A549 (cell line): ENCODE measurements at regions not wholly inside any gene's neighbourhood (a gene's known extent, or its start where the extent isn't known, plus 50 kb on each side); places are given as distances from the start of the nearest gene placed in this dataset.

Source experiments
- CBX2 ChIP-seq: fragments of 200-600 bp; sonication (generic); IDR thresholded peaks from 2 replicates; pipeline ENCODE4 v1.6.1; 2016; ENCODE audit warnings: low read depth, mild to moderate bottlenecking, borderline replicate concordance
- MAFK ChIP-seq: fragments of 450-650 bp; IDR thresholded peaks from 2 replicates; pipeline ENCODE4 v1.6.1; 2014; ENCODE audit not compliant: partially characterized antibody
- RFX5 ChIP-seq: fragments of 450-650 bp; IDR thresholded peaks from 2 replicates; pipeline ENCODE4 v1.7.1; 2014; ENCODE audit warnings: antibody characterized with exemption, mild to moderate bottlenecking, moderate library complexity
- SREBF2 ChIP-seq: fragments of 450-650 bp; IDR thresholded peaks from 2 replicates; pipeline ENCODE4 v1.6.1; 2014; ENCODE audit warnings: mild to moderate bottlenecking, moderate library complexity
- TF ChIP-seq, protein P1 (sequence below): fragments of >200 bp; sonication (Bioruptor Twin); formaldehyde crosslinking; IDR thresholded peaks from 3 replicates; pipeline ENCODE4 v1.5.1; 2016

GRCh38 chr7:443279-443833, 76.3 kb downstream of the PDGFA start:
- TF ChIP-seq, protein P1, sequence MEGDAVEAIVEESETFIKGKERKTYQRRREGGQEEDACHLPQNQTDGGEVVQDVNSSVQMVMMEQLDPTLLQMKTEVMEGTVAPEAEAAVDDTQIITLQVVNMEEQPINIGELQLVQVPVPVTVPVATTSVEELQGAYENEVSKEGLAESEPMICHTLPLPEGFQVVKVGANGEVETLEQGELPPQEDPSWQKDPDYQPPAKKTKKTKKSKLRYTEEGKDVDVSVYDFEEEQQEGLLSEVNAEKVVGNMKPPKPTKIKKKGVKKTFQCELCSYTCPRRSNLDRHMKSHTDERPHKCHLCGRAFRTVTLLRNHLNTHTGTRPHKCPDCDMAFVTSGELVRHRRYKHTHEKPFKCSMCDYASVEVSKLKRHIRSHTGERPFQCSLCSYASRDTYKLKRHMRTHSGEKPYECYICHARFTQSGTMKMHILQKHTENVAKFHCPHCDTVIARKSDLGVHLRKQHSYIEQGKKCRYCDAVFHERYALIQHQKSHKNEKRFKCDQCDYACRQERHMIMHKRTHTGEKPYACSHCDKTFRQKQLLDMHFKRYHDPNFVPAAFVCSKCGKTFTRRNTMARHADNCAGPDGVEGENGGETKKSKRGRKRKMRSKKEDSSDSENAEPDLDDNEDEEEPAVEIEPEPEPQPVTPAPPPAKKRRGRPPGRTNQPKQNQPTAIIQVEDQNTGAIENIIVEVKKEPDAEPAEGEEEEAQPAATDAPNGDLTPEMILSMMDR: no peak
- no peak for TF ChIP-seq SREBF2
- no peak for TF ChIP-seq CBX2
- no peak for TF ChIP-seq MAFK
- no peak for TF ChIP-seq RFX5
